Activated B cell treated with CpG ODN at 0.5 μM for 24 hours (primary cell): ENCODE measurements at regions not wholly inside any gene's neighbourhood (a gene's known extent, or its start where the extent isn't known, plus 50 kb on each side); places are given as distances from the start of the nearest gene placed in this dataset.
"Not testable (repeated sequence)": the region's sequence is repeated elsewhere in the genome, so short reads cannot be mapped to it uniquely, and the experiment has no call there.

Source experiments
- ATAC-seq: fragments of 200-7000 bp; cut with Tn5 transposase; one replicate; pipeline ENCODE4 v1.10.0; 2021; ENCODE audit warnings: low read depth, mild to moderate bottlenecking, moderate library complexity
- CTCF ChIA-PET: fragments of 350-600 bp; sonication (Branson Sonifier 250); formaldehyde crosslinking; loops from one replicate; lab custom pipeline; 2021; ENCODE audit warnings: antibody characterized with exemption; lab: Charles Lee
- POLR2A ChIA-PET: fragments of 350-600 bp; sonication (Branson Sonifier 250); formaldehyde crosslinking; loops from one replicate; lab custom pipeline; 2021; ENCODE audit warnings: antibody characterized with exemption; lab: Charles Lee
- DNase-seq: peaks from one replicate; pipeline ENCODE4 v3.0.0; 2022
- H3K27ac Mint-ChIP-seq: one replicate; pipeline ENCODE4 v1.8.0; 2020; ENCODE audit warnings: mixed read lengths
- H3K27me3 Mint-ChIP-seq: one replicate; pipeline ENCODE4 v1.8.0; 2021; ENCODE audit warnings: mixed read lengths
- H3K36me3 Mint-ChIP-seq: one replicate; pipeline ENCODE4 v1.8.0; 2021; ENCODE audit warnings: low read depth, mixed read lengths
- H3K4me1 Mint-ChIP-seq: one replicate; pipeline ENCODE4 v1.8.0; 2021; ENCODE audit warnings: mixed read lengths
- H3K4me3 Mint-ChIP-seq: one replicate; pipeline ENCODE4 v1.8.0; 2020; ENCODE audit warnings: mild to moderate bottlenecking, mixed read lengths
- H3K9me3 Mint-ChIP-seq: one replicate; pipeline ENCODE4 v1.8.0; 2020; ENCODE audit warnings: mixed read lengths
- intact Hi-C: fragments of 100-400 bp; cut with micrococcal nuclease; formaldehyde crosslinking; loops from one replicate; pipeline ENCODE4 v1.15.1; 2024
- TF ChIP-seq, protein P1 (sequence below): fragments of 200-600 bp; IDR thresholded peaks from one replicate; pipeline ENCODE4 v1.8.0; 2022; ENCODE audit warnings: antibody characterized with exemption, mild to moderate bottlenecking

DNA sequence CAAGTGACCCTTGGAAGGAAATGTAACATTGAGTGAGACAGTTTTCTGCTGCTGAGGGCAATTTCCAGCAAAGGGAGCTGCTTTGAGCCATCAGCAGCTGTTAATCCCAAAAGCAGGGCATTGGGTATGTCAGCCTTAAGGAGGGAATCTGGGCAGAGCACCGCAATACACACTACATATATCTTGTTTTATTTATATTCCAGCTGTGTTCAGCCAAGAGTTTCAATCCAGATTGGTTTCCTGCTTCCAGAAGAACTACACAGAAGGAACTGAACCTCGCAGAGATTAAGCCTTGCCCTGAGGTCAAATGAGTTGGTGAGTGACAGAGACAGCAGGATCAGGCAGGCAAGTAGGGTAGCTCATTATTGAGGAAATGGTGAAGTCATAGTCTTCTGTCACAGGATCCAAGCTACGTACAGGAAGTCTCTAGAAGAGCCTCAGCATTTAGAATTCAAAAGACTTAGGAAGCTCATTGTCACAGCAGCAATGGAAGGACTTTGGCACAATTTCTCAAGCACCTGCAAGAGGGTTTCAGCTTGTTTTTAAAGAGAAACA lies 109.9 kb upstream of the HEY2 start:
- H3K27ac Mint-ChIP-seq, result no peak overlapping the region
- TF ChIP-seq, protein P1, sequence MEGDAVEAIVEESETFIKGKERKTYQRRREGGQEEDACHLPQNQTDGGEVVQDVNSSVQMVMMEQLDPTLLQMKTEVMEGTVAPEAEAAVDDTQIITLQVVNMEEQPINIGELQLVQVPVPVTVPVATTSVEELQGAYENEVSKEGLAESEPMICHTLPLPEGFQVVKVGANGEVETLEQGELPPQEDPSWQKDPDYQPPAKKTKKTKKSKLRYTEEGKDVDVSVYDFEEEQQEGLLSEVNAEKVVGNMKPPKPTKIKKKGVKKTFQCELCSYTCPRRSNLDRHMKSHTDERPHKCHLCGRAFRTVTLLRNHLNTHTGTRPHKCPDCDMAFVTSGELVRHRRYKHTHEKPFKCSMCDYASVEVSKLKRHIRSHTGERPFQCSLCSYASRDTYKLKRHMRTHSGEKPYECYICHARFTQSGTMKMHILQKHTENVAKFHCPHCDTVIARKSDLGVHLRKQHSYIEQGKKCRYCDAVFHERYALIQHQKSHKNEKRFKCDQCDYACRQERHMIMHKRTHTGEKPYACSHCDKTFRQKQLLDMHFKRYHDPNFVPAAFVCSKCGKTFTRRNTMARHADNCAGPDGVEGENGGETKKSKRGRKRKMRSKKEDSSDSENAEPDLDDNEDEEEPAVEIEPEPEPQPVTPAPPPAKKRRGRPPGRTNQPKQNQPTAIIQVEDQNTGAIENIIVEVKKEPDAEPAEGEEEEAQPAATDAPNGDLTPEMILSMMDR, result no peak
- H3K36me3 Mint-ChIP-seq, result no peaks in the 10 kb centered on the region
- no peak overlapping the region for H3K4me3 Mint-ChIP-seq
- H3K27me3 Mint-ChIP-seq, result no peaks in the 10 kb centered on the region
- ChIA-PET POLR2A (no interaction called here), CTCF (no interaction called here)
- DNase-seq (no peak), ATAC-seq (no peak)
- H3K4me1 Mint-ChIP-seq, result no peaks in the 10 kb centered on the region
- intact Hi-C loops, result no loop called here
- no peaks in the 10 kb centered on the region for H3K9me3 Mint-ChIP-seq

DNA sequence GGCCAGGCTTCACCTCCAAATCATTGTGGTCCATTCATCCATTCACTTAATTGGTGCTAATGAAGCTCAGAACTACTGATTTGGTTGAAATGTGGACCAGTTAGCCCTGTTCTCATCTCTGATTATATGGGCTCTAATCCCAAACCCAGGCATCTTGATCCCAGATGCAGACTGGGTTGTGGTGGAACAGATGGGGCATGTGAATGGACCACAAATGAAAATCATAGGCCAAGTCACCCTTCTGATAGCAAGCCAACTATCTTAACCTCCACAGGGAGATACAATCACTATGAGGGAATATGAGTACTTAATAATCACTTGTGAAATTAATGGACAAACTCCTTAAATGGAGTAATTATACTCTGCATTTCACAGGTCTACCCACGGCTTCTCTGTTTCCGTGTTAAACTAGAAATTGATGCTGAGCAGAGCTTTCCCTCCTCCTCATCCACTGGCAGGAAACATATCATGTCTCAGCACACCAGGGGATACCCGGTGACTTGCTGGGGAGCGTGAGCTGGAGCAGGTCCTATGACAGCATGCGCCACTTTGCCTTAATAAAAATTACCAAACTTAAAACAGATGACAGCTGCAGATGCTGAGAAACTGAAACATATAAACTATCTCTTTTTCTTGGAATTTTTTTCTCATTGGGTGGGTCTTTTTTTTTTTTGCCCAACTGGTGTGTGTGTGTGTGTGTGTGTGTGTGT lies 108.8 kb upstream of the HEY2 start:
- CTCF ChIA-PET, result no interaction called here
- H3K27me3 Mint-ChIP-seq, result no peaks in the 10 kb centered on the region

DNA sequence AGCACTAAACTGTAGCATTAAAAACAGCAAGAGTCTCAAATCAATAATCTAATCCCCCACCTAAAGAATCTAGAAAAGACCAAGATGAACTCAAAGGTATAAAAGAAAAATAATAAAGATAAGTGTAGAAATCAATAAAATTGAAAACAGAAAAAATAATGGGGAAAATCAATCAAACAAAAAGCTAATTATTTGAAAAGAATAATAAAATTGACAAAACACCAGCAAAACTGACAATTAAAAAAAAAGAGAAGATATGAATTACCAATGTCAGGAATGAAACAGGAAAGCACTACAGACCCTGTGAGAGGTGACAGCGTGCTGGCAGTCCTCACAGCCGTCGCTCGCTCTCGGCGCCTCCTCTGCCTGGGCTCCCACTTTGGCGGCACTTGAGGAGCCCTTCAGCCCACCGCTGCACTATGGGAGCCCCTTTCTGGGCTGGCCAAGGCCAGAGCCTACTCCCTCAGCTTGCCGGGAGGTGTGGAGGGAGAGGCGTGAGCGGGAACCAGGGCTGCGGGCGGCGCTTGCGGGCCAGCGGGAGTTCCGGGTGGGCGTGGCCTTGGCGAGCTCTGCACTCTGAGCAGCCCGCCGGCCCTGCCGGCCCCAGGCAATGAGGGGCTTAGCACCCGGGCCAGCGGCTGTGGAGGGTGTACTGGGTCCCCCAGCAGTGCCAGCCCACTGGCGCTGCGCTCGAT lies 105.3 kb upstream of the HEY2 start:
- POLR2A ChIA-PET, H3K27ac Mint-ChIP-seq, ATAC-seq, H3K4me3 Mint-ChIP-seq, intact Hi-C loops, H3K27me3 Mint-ChIP-seq, DNase-seq, CTCF ChIA-PET, H3K36me3 Mint-ChIP-seq, H3K9me3 Mint-ChIP-seq, H3K4me1 Mint-ChIP-seq: not testable (repeated sequence)

More for the DNA sequence above, 108.8 kb upstream of the HEY2 start:
- H3K4me3 Mint-ChIP-seq, result no peak overlapping the region
- no peak overlapping the region for H3K27ac Mint-ChIP-seq
- no peaks in the 10 kb centered on the region for H3K9me3 Mint-ChIP-seq
- no peak for ATAC-seq
- H3K4me1 Mint-ChIP-seq, result no peaks in the 10 kb centered on the region
- intact Hi-C loops, result no loop called here
- POLR2A ChIA-PET, result no interaction called here
- DNase-seq, result no peak
- TF ChIP-seq, protein P1, result no peak
- H3K36me3 Mint-ChIP-seq, result no peaks in the 10 kb centered on the region

DNA sequence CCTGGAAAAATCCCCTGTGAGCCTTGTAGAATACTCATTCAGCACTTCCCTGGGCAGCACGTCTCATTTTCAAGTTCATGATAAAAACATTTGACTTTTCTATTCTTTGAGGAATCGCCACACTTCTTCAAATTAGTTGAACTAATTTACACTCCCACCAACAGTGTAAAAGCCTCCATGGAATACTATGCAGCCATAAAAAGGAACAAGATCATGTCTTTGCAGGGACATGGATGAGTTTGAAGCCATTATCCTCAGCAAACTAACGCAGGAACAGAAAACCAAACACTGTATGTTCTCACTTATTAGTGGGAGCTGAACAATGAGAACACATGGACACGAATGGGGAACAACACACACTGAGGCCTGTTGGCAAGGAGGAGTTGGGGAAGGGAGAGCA lies 102.0 kb upstream of the HEY2 start:
- intact Hi-C loops, result no loop called here
- ATAC-seq (no peak), DNase-seq (no peak)
- Mint-ChIP-seq H3K27ac (no peak overlapping the region), H3K4me1 (no peaks in the 10 kb centered on the region), H3K4me3 (no peak overlapping the region), H3K36me3 (no peaks in the 10 kb centered on the region), H3K27me3 (peaks cover 3% of the 10 kb centered on the region), H3K9me3 (peaks cover 5% of the 10 kb centered on the region)
- TF ChIP-seq, protein P1, result no peak
- ChIA-PET CTCF (no interaction called here), POLR2A (no interaction called here)

DNA sequence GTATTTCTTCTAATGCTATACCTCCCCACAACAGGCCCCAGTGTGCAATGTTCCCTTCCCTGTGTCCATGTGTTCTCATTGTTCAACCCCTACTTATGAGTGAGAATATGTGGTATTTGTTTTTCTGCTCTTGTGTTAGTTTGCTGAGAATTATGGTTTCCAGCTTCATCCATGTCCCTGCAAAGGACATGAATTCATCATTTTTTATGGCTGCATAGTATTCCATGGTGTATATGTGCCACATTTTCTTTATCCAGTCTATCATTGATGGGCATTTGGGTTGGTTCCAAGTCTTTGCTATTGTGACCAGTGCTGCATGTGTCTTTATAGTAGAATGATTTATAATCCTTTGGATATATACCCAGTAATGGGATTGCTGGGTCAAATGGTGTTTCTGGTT lies 95.7 kb upstream of the HEY2 start:
- ATAC-seq, H3K9me3 Mint-ChIP-seq, H3K27ac Mint-ChIP-seq, H3K27me3 Mint-ChIP-seq, CTCF ChIA-PET, H3K36me3 Mint-ChIP-seq, DNase-seq, intact Hi-C loops, H3K4me3 Mint-ChIP-seq, H3K4me1 Mint-ChIP-seq, POLR2A ChIA-PET: not testable (repeated sequence)

DNA sequence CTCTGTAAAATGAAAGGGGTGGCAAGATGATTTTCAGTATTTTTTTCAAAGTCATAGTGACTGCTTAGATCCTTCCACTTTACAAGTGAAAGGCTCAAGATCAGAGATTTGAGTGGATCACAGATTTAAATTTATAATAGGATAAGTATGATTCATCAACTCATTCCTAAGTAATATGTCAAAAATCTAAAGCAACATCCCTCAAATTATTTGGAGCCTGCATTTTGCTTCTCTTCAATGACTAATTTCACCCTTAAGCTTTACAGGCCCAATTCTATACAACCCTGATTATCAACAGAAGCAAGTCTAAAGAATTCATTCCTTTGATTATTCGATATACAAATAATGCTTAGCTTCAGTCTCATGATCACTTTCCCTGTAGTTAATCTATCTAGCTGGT lies 93.9 kb upstream of the HEY2 start:
- ChIA-PET CTCF (no interaction called here), POLR2A (no interaction called here)
- no peaks in the 10 kb centered on the region for H3K36me3 Mint-ChIP-seq
- H3K9me3 Mint-ChIP-seq, result no peaks in the 10 kb centered on the region
- no peak for ATAC-seq
- DNase-seq, result no peak
- no peaks in the 10 kb centered on the region for H3K4me1 Mint-ChIP-seq
- TF ChIP-seq, protein P1, result no peak
- H3K27ac Mint-ChIP-seq, result no peak overlapping the region
- H3K27me3 Mint-ChIP-seq, result peaks cover 11% of the 10 kb centered on the region
- H3K4me3 Mint-ChIP-seq, result no peak overlapping the region
- intact Hi-C loops, result no loop called here
